ENCODE measurements at regions not wholly inside any gene's neighbourhood (a gene's known extent, or its start where the extent isn't known, plus 50 kb on each side); places are given as distances from the start of the nearest gene placed in this dataset.

- Histone ChIP-seq H3K4me2 (ENCODE audit: insufficient read depth, low read length) (no peak overlapping the region), H3K27ac (ENCODE audit: insufficient read depth, low read depth, low read length) (no peak overlapping the region), H3K4me3 (replicated peaks in 1 of 3; ENCODE audit: insufficient read depth in 1 of 3, low read depth in 1 of 3, low read length in 3 of 3) (no peak overlapping the region), H4K20me1 (replicated peaks; ENCODE audit: control insufficient read depth, extremely low read depth, insufficient read depth, low read length) (no peaks in the 10 kb centered on the region), H3K4me1 (ENCODE audit: control insufficient read depth, extremely low read depth, insufficient read depth, low read length) (no peaks in the 10 kb centered on the region), H3K79me2 (ENCODE audit: control insufficient read depth, insufficient read depth, low read length) (no peaks in the 10 kb centered on the region), H3K9me1 (replicated peaks; ENCODE audit: control insufficient read depth, extremely low read depth, insufficient read depth, low read length) (no peaks in the 10 kb centered on the region), H3K36me3 (ENCODE audit: control insufficient read depth in 2 of 2, extremely low read depth in 1 of 2, insufficient read depth in 2 of 2, low read length in 2 of 2) (no peaks in the 10 kb centered on the region), H2AFZ (ENCODE audit: low read depth, low read length) (no peak overlapping the region), H3K9ac (replicated peaks; ENCODE audit: extremely low read depth, insufficient read depth, low read length) (no peak overlapping the region), H3K27me3 (ENCODE audit: control insufficient read depth in 2 of 2, insufficient read depth in 2 of 2, low read length in 2 of 2) (peaks cover 0 to 2% of the 10 kb centered on the region in 2 experiments), H3K9me3 (replicated peaks; ENCODE audit: control insufficient read depth, insufficient read depth, low read length) (no peaks in the 10 kb centered on the region)
- ChIA-PET POLR2A (no interaction called here), CTCF (no interaction called here)
- intact Hi-C loops (cut with micrococcal nuclease) (no loop called here), dilution Hi-C loops (cut with MboI; ENCODE audit: extremely low pct_ligation_motif_present, low sequenced_read_pairs) (no loop called here)
- no peak for DNase-seq (ENCODE audit: low read depth, low spot score)
- TF ChIP-seq FOS (IDR thresholded peaks at IDR 0.05; ENCODE audit: borderline replicate concordance, insufficient read depth, low read length) (no peak), GATA2 (IDR thresholded peaks at IDR 0.05; ENCODE audit: insufficient read depth, insufficient read length, low read depth, low read length) (no peak), JUN (IDR thresholded peaks at IDR 0.05; ENCODE audit: borderline replicate concordance, insufficient read depth, insufficient read length, low read depth) (no peak), POLR2AphosphoS5 (IDR thresholded peaks at IDR 0.05; ENCODE audit: insufficient read depth, low read depth, low read length) (no peak), MYC (IDR thresholded peaks at IDR 0.05; ENCODE audit: low read depth, low read length) (no peak), POLR2A (IDR thresholded peaks at IDR 0.05; ENCODE audit: low read depth, low read length) (no peak), MAX (IDR thresholded peaks at IDR 0.05; ENCODE audit: insufficient read depth, insufficient read length) (no peak), EZH2 (IDR thresholded peaks at IDR 0.05; ENCODE audit: borderline replicate concordance, low read depth, low read length, severe bottlenecking) (no peak), CTCF (IDR thresholded peaks at IDR 0.05; ENCODE audit: extremely low read depth in 1 of 2, insufficient read depth in 1 of 2, low read depth in 1 of 2, low read length in 2 of 2) (no peak)
- FAIRE-seq = no peak
- BruUV-seq (replicated peaks) = no TSS peak
These were observed 68.1 kb upstream of the STK39 start for GRCh38 chr2:168315331-168316072.

Measured in endothelial cell of umbilical vein (primary cell).